Left lung (tissue), 4 donors: ENCODE measurements at regions not wholly inside any gene's neighbourhood (a gene's known extent, or its start where the extent isn't known, plus 50 kb on each side); places are given as distances from the start of the nearest gene placed in this dataset.

Source experiments
- ATAC-seq: fragments of 200-7000 bp; cut with Tn5 transposase; one replicate; pipeline ENCODE4 v1.9.1; 2020; ENCODE audit warnings: moderate library complexity
- DNase-seq, 4 donors: peaks; one replicate each; pipeline ENCODE4 v3.0.0-alpha.2; 2013 to 2020
- H3K27ac ChIP-seq, 2 donors: fragments of 200-600 bp; sonication (generic) in 1 of 2; one replicate each; pipeline versions ENCODE4 v1.5.0 to v1.8.0; 2020 to 2021
- H3K27me3 ChIP-seq, 2 donors: fragments of 200-600 bp; sonication (generic) in 1 of 2; one replicate each; pipeline versions ENCODE4 v1.5.0 to v1.8.0; 2020 to 2021
- H3K36me3 ChIP-seq, 2 donors: fragments of 200-600 bp; sonication (generic) in 1 of 2; one replicate each; pipeline versions ENCODE4 v1.5.0 to v1.8.0; 2020 to 2021
- H3K4me1 ChIP-seq, 2 donors: fragments of 200-600 bp; one replicate each; pipeline ENCODE4 v1.8.0; 2021
- H3K4me3 ChIP-seq, 2 donors: fragments of 200-600 bp; sonication (generic) in 1 of 2; one replicate each; pipeline versions ENCODE4 v1.5.0 to v1.8.0; 2020 to 2021; ENCODE audit warnings: mild to moderate bottlenecking in 1 of 2
- H3K9me3 ChIP-seq, 2 donors: fragments of 200-600 bp; sonication (generic) in 1 of 2; one replicate each; pipeline versions ENCODE4 v1.5.0 to v1.8.0; 2020 to 2021
- CTCF ChIP-seq, 2 donors: fragments of 200-600 bp; sonication (generic) in 1 of 2; IDR thresholded peaks; one replicate each; pipeline versions ENCODE4 v1.5.0 to v1.8.0; 2021; ENCODE audit warnings: antibody characterized with exemption in 2 of 2
- intact Hi-C, 2 donors: fragments of 100-400 bp; cut with DNase I; formaldehyde crosslinking; loops; one replicate each; pipeline versions ENCODE4 v1.11.2 to v1.14.2; 2022
- donor health status: DM: no; HTN: yes; CAD: no.
- donor health status: DM: no; HTN: no; CAD: no.

- Histone ChIP-seq H3K9me3 (no peaks in the 10 kb centered on the region), H3K27ac (no peak overlapping the region), H3K27me3 (no peaks in the 10 kb centered on the region), H3K4me1 (no peaks in the 10 kb centered on the region), H3K36me3 (no peaks in the 10 kb centered on the region), H3K4me3 (no peak overlapping the region)
- no peak for TF ChIP-seq CTCF (IDR thresholded peaks at IDR 0.05)
- intact Hi-C loops: no loop called here
- DNase-seq (no peak), ATAC-seq (no peak)
Measured at GRCh38 chr6:90788781-90789180, 201.9 kb upstream of the MAP3K7 start.

GRCh38 chr6:90787446-90787845 lies 200.6 kb upstream of the MAP3K7 start:
- Histone ChIP-seq H3K4me1 (no peaks in the 10 kb centered on the region), H3K27ac (no peak overlapping the region), H3K9me3 (no peaks in the 10 kb centered on the region), H3K36me3 (no peaks in the 10 kb centered on the region), H3K4me3 (no peak overlapping the region), H3K27me3 (no peaks in the 10 kb centered on the region)
- intact Hi-C loops: no loop called here
- DNase-seq (no peak), ATAC-seq (no peak)
- TF ChIP-seq CTCF (IDR thresholded peaks at IDR 0.05): no peak

- Histone ChIP-seq H3K27me3 (no peaks in the 10 kb centered on the region), H3K36me3 (no peaks in the 10 kb centered on the region), H3K27ac (no peak overlapping the region), H3K4me3 (no peak overlapping the region), H3K9me3 (no peaks in the 10 kb centered on the region), H3K4me1 (no peaks in the 10 kb centered on the region)
- no peak for TF ChIP-seq CTCF (IDR thresholded peaks at IDR 0.05)
- DNase-seq: no peak
- intact Hi-C loops: no loop called here
- no peak for ATAC-seq
Measured at GRCh38 chr6:90780778-90781177, 193.9 kb upstream of the MAP3K7 start.

- DNase-seq: no peak
- no peak for TF ChIP-seq CTCF (IDR thresholded peaks at IDR 0.05)
- no peak for ATAC-seq
Measured at GRCh38 chr6:90780141-90780540, 193.3 kb upstream of the MAP3K7 start.

GRCh38 chr6:90778417-90779203 lies 191.7 kb upstream of the MAP3K7 start:
- TF ChIP-seq CTCF (IDR thresholded peaks at IDR 0.05): no peak
- Histone ChIP-seq H3K36me3 (no peaks in the 10 kb centered on the region), H3K27me3 (no peaks in the 10 kb centered on the region), H3K27ac (no peak overlapping the region), H3K4me1 (no peaks in the 10 kb centered on the region), H3K4me3 (no peak overlapping the region), H3K9me3 (no peaks in the 10 kb centered on the region)
- intact Hi-C loops: no loop called here
- no peak for ATAC-seq
- DNase-seq: no peak

More at GRCh38 chr6:90780141-90780540, 193.3 kb upstream of the MAP3K7 start:
- Histone ChIP-seq H3K9me3 (no peaks in the 10 kb centered on the region), H3K27me3 (no peaks in the 10 kb centered on the region), H3K4me3 (no peak overlapping the region), H3K4me1 (no peaks in the 10 kb centered on the region), H3K36me3 (no peaks in the 10 kb centered on the region), H3K27ac (no peak overlapping the region)
- intact Hi-C loops: no loop called here
